Muscle layer of duodenum (tissue), 2 donors: ENCODE measurements at regions not wholly inside any gene's neighbourhood (a gene's known extent, or its start where the extent isn't known, plus 50 kb on each side); places are given as distances from the start of the nearest gene placed in this dataset.

Experiments used
- H3K27ac ChIP-seq: one replicate; pipeline ENCODE4 v1.7.0; 2013; ENCODE audit warnings: mild to moderate bottlenecking, low read length
- H3K27me3 ChIP-seq: one replicate; pipeline ENCODE4 v1.7.0; 2013; ENCODE audit warnings: low read depth, mild to moderate bottlenecking, control low read depth, low read length
- H3K36me3 ChIP-seq, 2 donors: one replicate each; pipeline ENCODE4 v1.7.0; 2013; ENCODE audit warnings: low read length in 2 of 2, control low read depth in 1 of 2, mild to moderate bottlenecking in 1 of 2; ENCODE audit not compliant: insufficient read depth in 2 of 2, control insufficient read depth in 1 of 2
- H3K4me1 ChIP-seq, 2 donors: one replicate each; pipeline ENCODE4 v1.7.0; 2013; ENCODE audit warnings: low read length in 2 of 2, mild to moderate bottlenecking in 2 of 2, control low read depth in 1 of 2, moderate library complexity in 1 of 2; ENCODE audit not compliant: insufficient read depth in 2 of 2, control insufficient read depth in 1 of 2
- H3K4me3 ChIP-seq, 2 donors: one replicate each; pipeline ENCODE4 v1.7.0; 2013; ENCODE audit warnings: low read length in 2 of 2, low read depth in 1 of 2, mild to moderate bottlenecking in 1 of 2
- H3K9me3 ChIP-seq, 2 donors: one replicate each; pipeline ENCODE4 v1.7.0; 2013; ENCODE audit warnings: low read length in 2 of 2, control low read depth in 1 of 2, mild to moderate bottlenecking in 1 of 2; ENCODE audit not compliant: control insufficient read depth in 1 of 2
- donor health status: healthy.

DNA sequence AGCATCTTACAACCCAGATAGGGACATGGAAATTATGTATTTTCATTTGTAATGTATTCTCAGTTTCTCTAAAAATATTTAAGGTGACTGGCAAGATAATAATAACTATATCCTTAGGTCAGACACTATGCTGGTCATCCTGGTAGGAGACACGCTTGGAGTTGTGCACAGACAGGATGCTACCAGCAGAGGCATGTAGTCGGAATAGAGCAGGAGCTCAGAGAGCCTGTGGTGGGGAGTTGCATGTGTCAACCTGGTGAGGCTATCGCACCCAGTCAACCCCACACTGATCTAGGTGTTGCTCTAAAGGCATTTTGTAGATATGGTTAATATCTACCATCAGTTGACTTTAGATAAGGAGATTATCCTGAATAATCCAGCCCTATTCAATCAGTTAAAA, 318.5 kb downstream of the MIAT start:
- Histone ChIP-seq H3K36me3 (no peaks in the 10 kb centered on the region), H3K9me3 (no peaks in the 10 kb centered on the region), H3K4me1 (peaks cover 0 to 5% of the 10 kb centered on the region in 2 donors), H3K4me3 (no peak overlapping the region), H3K27me3 (no peaks in the 10 kb centered on the region), H3K27ac (no peak overlapping the region)

DNA sequence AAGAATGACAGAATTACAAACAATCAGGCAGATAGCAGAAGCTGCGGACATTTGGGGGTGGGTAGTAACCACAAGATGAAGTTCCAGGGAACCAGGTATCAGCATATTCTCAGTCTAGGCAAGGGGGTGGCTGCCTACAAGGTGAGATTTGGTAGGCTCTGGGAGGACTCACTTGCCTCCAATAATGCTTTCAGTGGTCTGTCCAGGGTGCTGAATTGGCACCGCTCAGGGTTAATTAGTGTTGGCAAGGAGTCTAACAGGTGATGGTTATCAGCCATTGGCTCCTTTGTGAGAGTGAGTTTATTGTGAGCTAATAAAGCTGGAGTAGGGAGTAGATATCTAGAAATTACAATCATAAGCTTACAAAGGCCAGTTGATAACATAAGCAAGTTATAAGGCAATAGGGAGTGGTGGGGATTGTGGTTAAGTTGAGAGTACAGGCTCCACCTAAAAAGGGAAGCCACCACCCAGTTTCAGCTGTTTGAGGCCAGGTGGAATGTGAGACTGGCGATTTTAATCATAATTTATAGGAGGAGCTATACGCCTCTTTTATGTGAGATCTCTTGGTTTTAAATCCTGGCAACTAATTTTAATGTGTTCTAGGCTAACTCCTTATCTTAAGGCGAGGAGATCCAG, 320.5 kb downstream of the MIAT start:
- Histone ChIP-seq H3K4me3 (no peak overlapping the region), H3K27me3 (no peaks in the 10 kb centered on the region), H3K27ac (no peak overlapping the region), H3K9me3 (no peaks in the 10 kb centered on the region), H3K4me1 (peaks cover 0 to 5% of the 10 kb centered on the region in 2 donors), H3K36me3 (no peaks in the 10 kb centered on the region)

DNA sequence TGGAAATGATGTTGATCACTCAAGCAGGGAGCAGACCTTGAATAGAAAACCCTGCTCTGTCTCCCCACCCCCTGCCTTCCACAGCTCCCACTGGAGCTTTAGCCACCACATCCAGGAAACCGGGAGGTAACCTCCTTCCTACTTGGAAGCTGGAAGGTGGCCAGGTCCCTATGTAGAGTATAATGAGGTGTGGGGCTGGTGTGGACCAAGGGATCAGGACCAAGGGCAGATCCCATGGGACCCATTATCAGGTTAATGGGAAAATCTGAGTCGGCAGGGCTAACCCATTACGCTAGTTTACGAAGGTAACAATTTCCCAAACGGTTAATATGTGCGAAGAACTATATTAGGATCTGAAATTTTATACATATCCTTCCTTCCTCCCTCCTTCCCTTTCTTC, 321.9 kb downstream of the MIAT start:
- no peaks in the 10 kb centered on the region for H3K27me3 ChIP-seq
- no peaks in the 10 kb centered on the region for H3K36me3 ChIP-seq
- H3K4me1 ChIP-seq: peaks cover 0 to 5% of the 10 kb centered on the region in 2 donors
- no peak overlapping the region for H3K4me3 ChIP-seq
- H3K9me3 ChIP-seq: no peaks in the 10 kb centered on the region
- no peak overlapping the region for H3K27ac ChIP-seq

DNA sequence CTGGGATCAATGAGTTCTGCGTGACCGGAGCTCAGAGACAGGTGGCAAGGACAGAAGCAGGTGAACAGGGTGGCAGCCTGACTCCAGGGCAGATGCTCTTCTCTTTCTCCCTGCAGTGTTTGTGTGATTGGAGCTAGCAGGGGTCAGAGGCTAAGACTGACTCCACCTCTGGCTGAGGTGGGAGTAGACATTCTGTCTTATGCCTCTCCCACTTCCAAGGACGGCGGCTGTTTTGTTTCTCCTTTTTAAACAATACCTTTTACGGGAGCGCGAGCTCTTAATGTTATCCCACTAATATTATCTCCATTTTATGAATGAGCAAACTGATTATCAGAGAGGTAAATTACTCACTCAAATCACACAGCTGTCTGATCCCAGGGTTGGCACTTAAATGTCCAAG, 323.7 kb downstream of the MIAT start:
- H3K27me3 ChIP-seq: no peaks in the 10 kb centered on the region
- H3K4me3 ChIP-seq: no peak overlapping the region
- H3K36me3 ChIP-seq: no peaks in the 10 kb centered on the region
- peaks cover 0 to 8% of the 10 kb centered on the region in 2 donors for H3K4me1 ChIP-seq
- H3K9me3 ChIP-seq: no peaks in the 10 kb centered on the region
- H3K27ac ChIP-seq: peak overlapping the region; percentile 11

DNA sequence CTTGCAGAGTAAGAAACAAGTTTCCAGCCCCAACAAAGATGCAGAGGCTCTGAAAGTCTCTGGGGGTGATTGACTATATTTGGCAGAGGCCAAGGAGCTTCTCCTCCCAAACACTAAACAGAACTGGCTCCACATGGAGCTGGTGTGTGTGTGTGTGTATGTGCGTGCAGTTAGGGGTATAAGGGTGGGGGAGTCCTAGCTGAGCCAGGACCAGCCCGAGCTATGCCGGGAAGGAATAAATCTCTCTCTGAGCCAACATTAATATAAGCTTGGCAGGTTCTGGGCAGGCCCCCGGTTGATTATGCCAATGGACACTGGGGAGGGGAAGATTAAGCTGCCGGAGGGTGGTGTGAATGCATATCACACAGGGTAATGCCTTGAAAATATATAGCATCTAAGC, 324.2 kb downstream of the MIAT start:
- no peaks in the 10 kb centered on the region for H3K27me3 ChIP-seq
- H3K36me3 ChIP-seq: no peaks in the 10 kb centered on the region
- H3K9me3 ChIP-seq: no peaks in the 10 kb centered on the region
- peaks cover 0 to 12% of the 10 kb centered on the region in 2 donors for H3K4me1 ChIP-seq
- no peak overlapping the region for H3K27ac ChIP-seq
- no peak overlapping the region for H3K4me3 ChIP-seq

DNA sequence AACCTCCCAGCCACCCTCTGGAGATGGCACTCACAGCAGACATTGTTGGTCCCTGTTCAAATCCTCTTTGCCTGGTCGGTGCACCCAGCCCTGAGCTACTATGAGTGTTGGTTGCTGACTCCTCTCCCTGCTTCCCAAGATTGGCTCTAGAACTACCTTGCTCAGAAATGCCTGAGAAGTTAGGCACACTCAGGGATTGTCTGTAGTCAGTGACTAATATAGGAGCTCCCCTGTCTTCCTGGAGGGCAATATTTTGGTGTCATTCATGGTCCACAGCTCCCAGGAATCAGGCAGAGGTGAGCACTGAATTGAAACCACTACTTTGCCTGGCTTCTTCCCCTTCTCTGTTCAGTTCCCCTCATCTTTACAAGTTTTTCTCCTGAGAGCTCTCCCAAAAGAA, 325.9 kb downstream of the MIAT start:
- Histone ChIP-seq H3K27ac (no peak overlapping the region), H3K9me3 (no peaks in the 10 kb centered on the region), H3K4me1 (peaks cover 0 to 17% of the 10 kb centered on the region in 2 donors), H3K4me3 (no peak overlapping the region), H3K27me3 (no peaks in the 10 kb centered on the region), H3K36me3 (no peaks in the 10 kb centered on the region)

DNA sequence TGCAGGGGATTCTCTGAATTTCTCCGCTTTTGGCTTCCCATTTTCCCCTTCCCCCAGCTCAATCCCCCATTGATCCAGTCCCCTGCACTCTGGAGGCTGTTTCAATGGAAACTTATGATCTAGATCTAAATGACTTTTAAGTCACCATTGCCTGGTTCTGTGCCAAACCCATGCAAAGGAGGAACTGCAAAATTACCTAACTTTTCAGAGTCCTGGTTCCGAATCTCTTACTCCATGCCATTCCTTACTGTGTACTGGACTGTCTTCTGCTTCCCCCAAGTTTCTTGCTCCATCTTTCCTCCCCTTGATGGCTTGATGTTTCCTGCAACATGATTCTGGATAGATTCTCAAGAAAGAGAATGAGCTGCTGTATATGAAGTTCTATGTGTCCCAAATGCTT, 327.8 kb downstream of the MIAT start:
- peaks cover 0 to 17% of the 10 kb centered on the region in 2 donors for H3K4me1 ChIP-seq
- no peaks in the 10 kb centered on the region for H3K36me3 ChIP-seq
- H3K27me3 ChIP-seq: no peaks in the 10 kb centered on the region
- no peaks in the 10 kb centered on the region for H3K9me3 ChIP-seq
- no peak overlapping the region for H3K4me3 ChIP-seq
- H3K27ac ChIP-seq: no peak overlapping the region

DNA sequence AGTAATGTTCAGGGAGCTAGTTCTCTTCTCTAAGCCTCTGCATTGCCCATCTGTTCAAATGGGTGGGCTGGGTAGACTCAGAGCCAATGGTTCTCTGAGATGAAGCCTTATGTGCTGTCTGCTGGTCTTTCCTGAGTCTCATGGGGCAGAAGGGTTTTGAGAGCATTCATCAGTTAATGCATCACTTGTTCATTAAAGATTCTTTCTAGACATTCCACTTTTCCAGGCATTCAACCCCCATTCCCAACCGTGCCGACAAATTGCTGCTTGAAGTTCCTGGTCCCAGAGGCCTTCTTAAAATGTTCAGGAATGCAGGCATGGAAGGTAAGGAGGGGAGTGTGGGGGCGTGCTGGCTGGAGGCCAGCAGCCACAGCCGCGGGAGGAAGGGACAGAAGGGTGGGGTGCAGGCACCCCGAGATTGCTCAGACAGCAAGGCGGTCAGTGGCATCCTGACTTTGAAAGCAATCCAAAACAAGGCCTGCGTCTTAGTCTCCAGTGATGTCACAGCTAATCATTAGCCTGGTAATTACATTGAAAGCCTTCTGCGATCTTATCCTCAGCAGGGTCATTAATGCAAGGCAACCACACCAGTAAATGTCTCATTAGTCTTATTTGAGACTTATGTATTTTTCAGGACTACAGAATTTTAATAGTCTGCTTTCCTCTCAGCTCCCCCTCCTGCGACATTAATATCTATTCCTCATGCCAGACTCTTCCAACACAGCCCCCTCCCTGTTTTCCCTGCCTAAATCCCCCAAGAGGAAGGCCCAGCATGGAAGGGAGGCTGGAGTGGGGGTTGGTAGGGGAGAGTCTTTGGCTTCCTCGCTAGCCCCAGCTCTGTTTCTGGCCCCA, 328.8 kb downstream of the MIAT start:
- H3K36me3 ChIP-seq: no peaks in the 10 kb centered on the region
- H3K27ac ChIP-seq: no peak overlapping the region
- no peaks in the 10 kb centered on the region for H3K27me3 ChIP-seq
- H3K9me3 ChIP-seq: no peaks in the 10 kb centered on the region
- H3K4me3 ChIP-seq: no peak overlapping the region
- peaks cover 0 to 12% of the 10 kb centered on the region in 2 donors for H3K4me1 ChIP-seq

DNA sequence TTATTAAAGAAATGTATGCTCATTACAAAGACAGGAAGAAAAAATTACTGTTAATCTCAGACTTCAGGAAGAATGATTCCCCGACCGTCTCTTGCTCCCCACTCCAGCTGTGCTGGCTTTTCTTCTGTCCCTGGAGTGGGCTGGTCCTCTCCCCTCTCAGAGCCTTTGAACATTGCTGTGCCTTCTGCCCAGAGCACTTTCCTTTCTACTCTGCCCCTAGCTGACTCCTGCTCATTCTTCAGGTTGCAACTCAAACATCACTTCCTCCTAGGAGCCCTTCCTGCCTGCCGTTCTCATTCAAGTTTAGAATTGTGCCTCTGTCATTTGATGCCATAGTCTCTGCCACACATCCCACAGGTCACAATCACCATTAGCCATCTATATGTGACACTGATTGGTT, 329.5 kb downstream of the MIAT start:
- Histone ChIP-seq H3K36me3 (no peaks in the 10 kb centered on the region), H3K27ac (no peak overlapping the region), H3K4me1 (peaks cover 0 to 12% of the 10 kb centered on the region in 2 donors), H3K4me3 (no peak overlapping the region), H3K9me3 (no peaks in the 10 kb centered on the region), H3K27me3 (no peaks in the 10 kb centered on the region)

DNA sequence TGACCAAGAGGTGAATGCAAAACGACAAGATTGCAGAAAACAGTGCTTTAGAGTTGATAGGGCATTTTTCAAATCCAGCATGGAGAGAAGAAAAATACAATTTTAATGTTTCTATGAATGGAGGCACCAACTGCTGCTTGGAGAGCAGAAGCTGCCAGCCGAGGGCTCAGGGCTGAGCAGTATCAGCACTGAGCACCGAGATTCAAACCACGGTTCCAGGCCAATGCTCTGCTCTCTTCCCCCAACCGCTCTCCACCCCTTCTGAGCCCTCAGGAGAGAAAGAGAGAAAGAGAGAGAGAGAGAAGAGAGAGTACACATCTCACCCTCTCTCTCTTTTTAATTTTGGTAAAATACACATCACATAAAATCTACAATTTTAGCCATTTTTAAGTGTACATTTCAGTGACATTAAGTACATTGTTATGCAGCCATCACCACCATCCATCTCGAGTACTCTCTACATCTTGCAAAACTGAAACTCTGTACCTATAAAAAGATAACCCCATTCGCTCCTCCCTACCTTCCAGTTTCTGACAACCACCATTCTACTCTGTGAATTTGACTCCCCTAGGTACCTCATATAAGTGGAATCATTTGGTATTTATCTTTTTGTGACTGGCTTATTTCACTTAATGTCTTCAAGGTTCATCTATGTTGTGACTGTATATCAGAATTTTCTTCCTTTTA, 333.3 kb downstream of the MIAT start:
- Histone ChIP-seq H3K9me3 (no peaks in the 10 kb centered on the region), H3K4me1 (peaks cover 0 to 28% of the 10 kb centered on the region in 2 donors), H3K27me3 (no peaks in the 10 kb centered on the region), H3K4me3 (no peak overlapping the region), H3K36me3 (no peaks in the 10 kb centered on the region), H3K27ac (no peak overlapping the region)

DNA sequence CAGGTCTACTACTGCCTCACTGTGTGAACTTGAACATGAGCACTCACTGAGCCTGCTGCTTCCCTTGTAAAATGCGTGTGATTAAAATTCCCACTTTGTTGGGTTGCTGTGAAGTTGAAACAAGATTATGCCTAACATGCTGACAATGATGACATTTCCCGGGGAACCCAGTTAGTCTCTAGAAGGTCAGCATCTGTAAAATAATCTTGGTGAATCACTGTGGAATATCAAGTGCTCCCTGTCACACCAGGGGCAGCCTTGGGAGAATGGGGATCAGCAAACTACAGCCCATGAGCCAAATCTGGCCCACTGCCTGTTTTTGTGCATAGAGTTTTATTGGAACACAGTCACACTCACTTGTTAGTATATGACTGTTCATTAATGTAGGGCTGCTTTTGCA, 335.2 kb downstream of the MIAT start:
- H3K9me3 ChIP-seq: no peaks in the 10 kb centered on the region

More for the DNA sequence above, 335.2 kb downstream of the MIAT start:
- H3K4me1 ChIP-seq: peaks cover 0 to 19% of the 10 kb centered on the region in 2 donors
- no peak overlapping the region for H3K4me3 ChIP-seq
- no peaks in the 10 kb centered on the region for H3K36me3 ChIP-seq
- H3K27ac ChIP-seq: no peak overlapping the region
- H3K27me3 ChIP-seq: no peaks in the 10 kb centered on the region
